ENCODE measurements at regions not wholly inside any gene's neighbourhood (a gene's known extent, or its start where the extent isn't known, plus 50 kb on each side); places are given as distances from the start of the nearest gene placed in this dataset.
"Not testable (repeated sequence)": the region's sequence is repeated elsewhere in the genome, so short reads cannot be mapped to it uniquely, and the experiment has no call there.

GRCh38 chr5:38621840-38622437, 65.5 kb upstream of the LIFR start:
- Histone ChIP-seq H3K27ac (no peak overlapping the region), H3K36me3 (no peaks in the 10 kb centered on the region), H3K4me1 (no peaks in the 10 kb centered on the region), H3K27me3 (no peaks in the 10 kb centered on the region), H3K9me3 (no peaks in the 10 kb centered on the region), H3K4me3 (no peak overlapping the region)
- ATAC-seq (ENCODE audit: low FRiP score in 2 of 2) (no peak), DNase-seq (no peak)
- WGBS, 2 donors = 71 to 74% methylated on average over 3 of the region's 3 CpGs
- TF ChIP-seq POLR2A (IDR thresholded peaks at IDR 0.05) = no peak
- TF ChIP-seq CTCF (IDR thresholded peaks at IDR 0.05) = no peak
- no peak for TF ChIP-seq EP300 (IDR thresholded peaks at IDR 0.05)
- no peak for TF ChIP-seq POLR2AphosphoS5 (IDR thresholded peaks at IDR 0.05)

- WGBS, 2 donors = 64 to 74% methylated on average over 3 of the region's 3 CpGs
- H3K4me1 ChIP-seq = no peaks in the 10 kb centered on the region
- H3K36me3 ChIP-seq = no peaks in the 10 kb centered on the region
- no peaks in the 10 kb centered on the region for H3K27me3 ChIP-seq
- no peak overlapping the region for H3K27ac ChIP-seq
- H3K9me3 ChIP-seq = no peaks in the 10 kb centered on the region
- no peak overlapping the region for H3K4me3 ChIP-seq
- no peak for TF ChIP-seq CTCF (IDR thresholded peaks at IDR 0.05)
- no peak for TF ChIP-seq POLR2AphosphoS5 (IDR thresholded peaks at IDR 0.05)
- no peak for TF ChIP-seq EP300 (IDR thresholded peaks at IDR 0.05)
- no peak for TF ChIP-seq POLR2A (IDR thresholded peaks at IDR 0.05)
- ATAC-seq (ENCODE audit: low FRiP score in 2 of 2) (no peak), DNase-seq (no peak)
These were observed 66.3 kb upstream of the LIFR start for GRCh38 chr5:38622723-38623129.

- H3K9me3 ChIP-seq; H3K4me3 ChIP-seq; H3K27ac ChIP-seq; H3K36me3 ChIP-seq; ATAC-seq (ENCODE audit: low FRiP score in 2 of 2); H3K4me1 ChIP-seq; H3K27me3 ChIP-seq: not testable (repeated sequence)
- WGBS, 2 donors = 93 to 97% methylated on average over 12 of the region's 12 CpGs
- DNase-seq = peak in 1 of 2 donors; percentile 50
These were observed 68.1 kb upstream of the LIFR start for GRCh38 chr5:38624541-38624940.

- DNase-seq = peak in 1 of 2 donors; percentile 53
- H3K4me1 ChIP-seq; H3K36me3 ChIP-seq; H3K4me3 ChIP-seq; ATAC-seq (ENCODE audit: low FRiP score in 2 of 2); H3K27ac ChIP-seq; H3K9me3 ChIP-seq; H3K27me3 ChIP-seq: not testable (repeated sequence)
- 96 to 97% methylated on average over 21 to 24 of the region's 24 CpGs for WGBS, 2 donors
These were observed 74.9 kb upstream of the LIFR start for GRCh38 chr5:38631376-38631775.

GRCh38 chr5:38634568-38635369, 78.3 kb upstream of the LIFR start:
- no peak for TF ChIP-seq EP300 (IDR thresholded peaks at IDR 0.05)
- no peak for TF ChIP-seq POLR2A (IDR thresholded peaks at IDR 0.05)
- TF ChIP-seq POLR2AphosphoS5 (IDR thresholded peaks at IDR 0.05) = no peak
- no peak for TF ChIP-seq CTCF (IDR thresholded peaks at IDR 0.05)
- no peak overlapping the region for H3K4me3 ChIP-seq
- WGBS, 2 donors = 52 to 66% methylated on average over 4 of the region's 4 CpGs
- DNase-seq (no peak), ATAC-seq (ENCODE audit: low FRiP score in 2 of 2) (no peak)
- H3K4me1 ChIP-seq = peaks cover 0 to 12% (median 2%) of the 10 kb centered on the region in 4 donors
- H3K27ac ChIP-seq = no peak overlapping the region
- peaks cover 0 to 10% (median 0%) of the 10 kb centered on the region in 4 donors for H3K9me3 ChIP-seq
- no peaks in the 10 kb centered on the region for H3K27me3 ChIP-seq
- H3K36me3 ChIP-seq = no peaks in the 10 kb centered on the region

GRCh38 chr5:38636626-38637025, 80.2 kb upstream of the LIFR start:
- Histone ChIP-seq H3K4me1 (peaks cover 0 to 14% (median 6%) of the 10 kb centered on the region in 4 donors), H3K27ac (no peak overlapping the region), H3K27me3 (no peaks in the 10 kb centered on the region), H3K36me3 (no peaks in the 10 kb centered on the region), H3K4me3 (no peak overlapping the region), H3K9me3 (peaks cover 0 to 10% (median 0%) of the 10 kb centered on the region in 4 donors)
- peak in 1 of 2 donors; percentile 86 for ATAC-seq (ENCODE audit: low FRiP score in 2 of 2)
- WGBS, 2 donors = 69 to 71% methylated on average over 4 of the region's 4 CpGs
- peak in 1 of 2 donors; percentile 78 for DNase-seq
- peak in 1 of 2 donors; percentile 12 for TF ChIP-seq POLR2AphosphoS5 (IDR thresholded peaks at IDR 0.05)
- peak in 1 of 4 donors; percentile 32 for TF ChIP-seq EP300 (IDR thresholded peaks at IDR 0.05)
- TF ChIP-seq CTCF (IDR thresholded peaks at IDR 0.05) = no peak
- TF ChIP-seq POLR2A (IDR thresholded peaks at IDR 0.05) = no peak

All from upper lobe of left lung (tissue), 6 donors.